Mesenchymal stem cell (in vitro differentiated cells and primary cell): ENCODE measurements at regions not wholly inside any gene's neighbourhood (a gene's known extent, or its start where the extent isn't known, plus 50 kb on each side); places are given as distances from the start of the nearest gene placed in this dataset.

Source experiments
- DNase-seq: peaks from one replicate; pipeline ENCODE4 v3.0.0-alpha.2; 2013
- H2AFZ ChIP-seq: one replicate; pipeline ENCODE4 v1.6.1; 2013; ENCODE audit warnings: low read depth, mild to moderate bottlenecking, control low read depth, inconsistent platforms, low read length, moderate library complexity
- H2AK5ac ChIP-seq: 2 replicates; pipeline ENCODE4 v1.6.1; 2013; ENCODE audit warnings: low read length, moderate library complexity, mild to moderate bottlenecking, inconsistent platforms; ENCODE audit not compliant: severe bottlenecking
- H2BK120ac ChIP-seq: one replicate; pipeline ENCODE4 v1.6.1; 2013; ENCODE audit warnings: low read depth, mild to moderate bottlenecking, inconsistent platforms, low read length, moderate library complexity
- H2BK12ac ChIP-seq, 2 experiments: one replicate each; pipeline ENCODE4 v1.6.1; 2013; ENCODE audit warnings: inconsistent platforms in 2 of 2, low read length in 2 of 2, mild to moderate bottlenecking in 2 of 2, moderate library complexity in 2 of 2, control low read depth in 1 of 2
- H2BK15ac ChIP-seq: one replicate; pipeline ENCODE4 v1.6.1; 2013; ENCODE audit warnings: mild to moderate bottlenecking, low read depth, inconsistent platforms; ENCODE audit not compliant: poor library complexity, severe bottlenecking
- H2BK5ac ChIP-seq: 2 replicates; pipeline ENCODE4 v1.6.1; 2013; ENCODE audit warnings: low read depth, mild to moderate bottlenecking, low read length, control low read depth, inconsistent platforms; ENCODE audit not compliant: poor library complexity, severe bottlenecking
- H3K14ac ChIP-seq, 2 experiments: one replicate each; pipeline ENCODE4 v1.6.1; 2013; ENCODE audit warnings: inconsistent platforms in 2 of 2, low read length in 2 of 2, control low read depth in 1 of 2, mild to moderate bottlenecking in 1 of 2, moderate library complexity in 1 of 2
- H3K18ac ChIP-seq, 2 experiments: one replicate each; pipeline ENCODE4 v1.6.1; 2013; ENCODE audit warnings: inconsistent platforms in 2 of 2, low read length in 2 of 2, control low read depth in 1 of 2, low read depth in 1 of 2, mild to moderate bottlenecking in 1 of 2
- H3K23ac ChIP-seq, 2 experiments: one replicate each; pipeline ENCODE4 v1.6.1; 2013; ENCODE audit warnings: inconsistent platforms in 2 of 2, low read length in 2 of 2, mild to moderate bottlenecking in 2 of 2, moderate library complexity in 2 of 2, control low read depth in 1 of 2
- H3K27ac ChIP-seq: 2 replicates; pipeline ENCODE4 v1.5.1; 2013; ENCODE audit warnings: mild to moderate bottlenecking, moderate library complexity, low read length, control low read depth, inconsistent platforms; ENCODE audit not compliant: poor library complexity, severe bottlenecking
- H3K27me3 ChIP-seq, 2 experiments: 2 replicates each; pipeline versions ENCODE4 v1.6.1 to v1.7.0; 2013; ENCODE audit warnings: low read length in 2 of 2, mild to moderate bottlenecking in 2 of 2, moderate library complexity in 2 of 2, control low read depth in 1 of 2, inconsistent platforms in 1 of 2; ENCODE audit not compliant: control insufficient read depth in 1 of 2, insufficient read depth in 1 of 2
- H3K36me3 ChIP-seq, 2 experiments: 2 replicates each; pipeline versions ENCODE4 v1.6.1 to v1.7.0; 2013; ENCODE audit warnings: low read length in 2 of 2, control low read depth in 1 of 2, inconsistent platforms in 1 of 2, low read depth in 1 of 2, mild to moderate bottlenecking in 1 of 2; ENCODE audit not compliant: insufficient read depth in 2 of 2, control insufficient read depth in 1 of 2
- H3K4ac ChIP-seq, 2 experiments: one replicate each; pipeline ENCODE4 v1.6.1; 2013; ENCODE audit warnings: inconsistent platforms in 2 of 2, low read length in 2 of 2, mild to moderate bottlenecking in 2 of 2, moderate library complexity in 2 of 2, control low read depth in 1 of 2, low read depth in 1 of 2
- H3K4me1 ChIP-seq: 2 replicates; pipeline ENCODE4 v1.6.1; 2013; ENCODE audit warnings: low read depth, low read length, control low read depth; ENCODE audit not compliant: control insufficient read depth, insufficient read depth
- H3K4me2 ChIP-seq: 2 replicates; pipeline ENCODE4 v1.6.1; 2013; ENCODE audit warnings: low read length, mild to moderate bottlenecking, inconsistent platforms; ENCODE audit not compliant: poor library complexity, severe bottlenecking
- H3K4me3 ChIP-seq, 2 experiments: 2 replicates each; pipeline versions ENCODE4 v1.5.1 to v1.7.0; 2013; ENCODE audit warnings: low read length in 2 of 2, mild to moderate bottlenecking in 2 of 2, control low read depth in 1 of 2, low read depth in 1 of 2; ENCODE audit not compliant: insufficient read depth in 1 of 2
- H3K79me1 ChIP-seq: replicated peaks from 2 replicates; pipeline ENCODE4 v1.6.1; 2013; ENCODE audit warnings: mild to moderate bottlenecking, control low read depth, low read length, inconsistent platforms; ENCODE audit not compliant: poor library complexity, severe bottlenecking
- H3K9ac ChIP-seq: 2 replicates; pipeline ENCODE4 v1.7.0; 2013; ENCODE audit warnings: mild to moderate bottlenecking, low read length, moderate library complexity
- H3K9me3 ChIP-seq: 2 replicates; pipeline ENCODE4 v1.7.0; 2013; ENCODE audit warnings: mild to moderate bottlenecking, low read length; ENCODE audit not compliant: control insufficient read depth
- H4K8ac ChIP-seq: one replicate; pipeline ENCODE4 v1.6.1; 2013; ENCODE audit warnings: inconsistent platforms, mild to moderate bottlenecking, low read length, moderate library complexity
- H4K91ac ChIP-seq: one replicate; pipeline ENCODE4 v1.6.1; 2013; ENCODE audit warnings: mild to moderate bottlenecking, low read length, inconsistent platforms
- WGBS: methylation state at CpG from one replicate; pipeline ENCODE4 v1.1.7; 2013; ENCODE audit warnings: mixed read lengths; 5-methylcytosine and 5-hydroxymethylcytosine counted together

- no peak overlapping the region for H2BK12ac ChIP-seq
- H3K4me3 ChIP-seq: no peak overlapping the region
- no peaks in the 10 kb centered on the region for H3K4me1 ChIP-seq
- no peak overlapping the region for H3K4me2 ChIP-seq
- no peak overlapping the region for H3K23ac ChIP-seq
- no peak overlapping the region for H4K8ac ChIP-seq
- H2AFZ ChIP-seq: peak overlapping the region; percentile 30
- no peak for DNase-seq
- no peak overlapping the region for H4K91ac ChIP-seq
- no peaks in the 10 kb centered on the region for H3K36me3 ChIP-seq
- H3K18ac ChIP-seq: no peak overlapping the region
- peak overlapping the region in 1 of 2 experiments; percentile 31 for H3K14ac ChIP-seq
- H2BK5ac ChIP-seq: no peak overlapping the region
- H3K27ac ChIP-seq: no peak overlapping the region
- no peak overlapping the region for H2BK120ac ChIP-seq
- H2BK15ac ChIP-seq: no peak overlapping the region
- H3K79me1 ChIP-seq: no peaks in the 10 kb centered on the region
- 78% methylated on average over 5 of the region's 5 CpGs for WGBS
- no peak overlapping the region for H3K9ac ChIP-seq
- H3K9me3 ChIP-seq: no peaks in the 10 kb centered on the region
- H2AK5ac ChIP-seq: no peak overlapping the region
- H3K27me3 ChIP-seq: no peaks in the 10 kb centered on the region
- H3K4ac ChIP-seq: no peak overlapping the region
Measured at GRCh38 chr2:60267122-60267521, 286.3 kb downstream of the BCL11A start.

- Histone ChIP-seq H3K9ac (no peak overlapping the region), H3K79me1 (no peaks in the 10 kb centered on the region), H4K8ac (no peak overlapping the region), H3K9me3 (no peaks in the 10 kb centered on the region), H3K18ac (no peak overlapping the region), H3K23ac (no peak overlapping the region), H3K4me2 (no peak overlapping the region), H4K91ac (no peak overlapping the region), H2BK120ac (no peak overlapping the region), H2BK15ac (no peak overlapping the region), H2AFZ (no peak overlapping the region), H3K4me1 (no peaks in the 10 kb centered on the region), H3K36me3 (no peaks in the 10 kb centered on the region), H3K27me3 (no peaks in the 10 kb centered on the region), H3K4ac (no peak overlapping the region), H3K4me3 (no peak overlapping the region), H2AK5ac (no peak overlapping the region), H3K27ac (no peak overlapping the region), H2BK5ac (no peak overlapping the region), H3K14ac (no peak overlapping the region), H2BK12ac (no peak overlapping the region)
- WGBS: 85% methylated on average over 7 of the region's 7 CpGs
- no peak for DNase-seq
Measured at GRCh38 chr2:60262178-60262577, 291.3 kb downstream of the BCL11A start.

GRCh38 chr2:60260639-60261296, 292.7 kb downstream of the BCL11A start:
- H2BK15ac ChIP-seq: no peak overlapping the region
- no peak overlapping the region for H3K4me3 ChIP-seq
- no peaks in the 10 kb centered on the region for H3K9me3 ChIP-seq
- no peak overlapping the region for H4K91ac ChIP-seq
- DNase-seq: no peak
- H2BK5ac ChIP-seq: no peak overlapping the region
- no peak overlapping the region for H2BK120ac ChIP-seq
- no peak overlapping the region for H2AK5ac ChIP-seq
- 70% methylated on average over 13 of the region's 13 CpGs for WGBS
- no peaks in the 10 kb centered on the region for H3K27me3 ChIP-seq
- no peak overlapping the region for H3K4me2 ChIP-seq
- no peak overlapping the region for H3K14ac ChIP-seq
- no peak overlapping the region for H3K9ac ChIP-seq
- H2BK12ac ChIP-seq: no peak overlapping the region
- no peaks in the 10 kb centered on the region for H3K79me1 ChIP-seq
- no peaks in the 10 kb centered on the region for H3K36me3 ChIP-seq
- no peak overlapping the region for H3K23ac ChIP-seq
- no peak overlapping the region for H2AFZ ChIP-seq
- no peaks in the 10 kb centered on the region for H3K4me1 ChIP-seq
- no peak overlapping the region for H4K8ac ChIP-seq
- no peak overlapping the region for H3K27ac ChIP-seq
- no peak overlapping the region for H3K4ac ChIP-seq
- no peak overlapping the region for H3K18ac ChIP-seq

- Histone ChIP-seq H3K14ac (no peak overlapping the region), H3K36me3 (no peaks in the 10 kb centered on the region), H3K4ac (no peak overlapping the region), H3K27ac (no peak overlapping the region), H2BK5ac (no peak overlapping the region), H3K18ac (no peak overlapping the region), H3K9me3 (no peaks in the 10 kb centered on the region), H3K4me2 (no peak overlapping the region), H2BK120ac (no peak overlapping the region), H2BK15ac (no peak overlapping the region), H3K9ac (no peak overlapping the region), H3K4me1 (no peaks in the 10 kb centered on the region), H3K27me3 (no peaks in the 10 kb centered on the region), H2AK5ac (no peak overlapping the region), H2AFZ (no peak overlapping the region), H4K91ac (no peak overlapping the region), H3K79me1 (no peaks in the 10 kb centered on the region), H3K23ac (no peak overlapping the region), H4K8ac (no peak overlapping the region), H3K4me3 (no peak overlapping the region), H2BK12ac (no peak overlapping the region)
- no CpG with 5 or more reads among the region's 1 CpG for WGBS
- no peak for DNase-seq
Measured at GRCh38 chr2:60259781-60260180, 293.7 kb downstream of the BCL11A start.
